ENCODE measurements at regions not wholly inside any gene's neighbourhood (a gene's known extent, or its start where the extent isn't known, plus 50 kb on each side); places are given as distances from the start of the nearest gene placed in this dataset.

DNA sequence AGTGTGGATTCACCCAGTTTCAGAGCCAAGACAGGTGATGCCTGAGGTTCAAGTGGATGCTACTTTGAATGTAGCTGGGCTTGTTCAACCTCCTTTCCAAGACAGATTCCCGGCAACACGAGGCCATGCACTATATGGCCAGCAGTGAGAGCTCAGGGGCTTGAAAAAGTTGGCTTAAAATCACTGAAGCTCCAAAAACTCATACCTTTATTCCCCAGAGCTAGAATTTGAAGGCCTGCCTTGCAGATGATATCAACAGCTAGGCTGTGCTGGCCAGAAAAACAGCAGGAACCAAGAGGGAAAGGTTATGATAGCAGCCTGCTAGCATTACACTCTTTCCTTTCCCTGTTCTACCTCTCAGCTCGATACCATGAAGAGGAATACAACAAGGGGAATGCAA, 120.2 kb upstream of the DAB2 start:
- TF ChIP-seq, protein P1, sequence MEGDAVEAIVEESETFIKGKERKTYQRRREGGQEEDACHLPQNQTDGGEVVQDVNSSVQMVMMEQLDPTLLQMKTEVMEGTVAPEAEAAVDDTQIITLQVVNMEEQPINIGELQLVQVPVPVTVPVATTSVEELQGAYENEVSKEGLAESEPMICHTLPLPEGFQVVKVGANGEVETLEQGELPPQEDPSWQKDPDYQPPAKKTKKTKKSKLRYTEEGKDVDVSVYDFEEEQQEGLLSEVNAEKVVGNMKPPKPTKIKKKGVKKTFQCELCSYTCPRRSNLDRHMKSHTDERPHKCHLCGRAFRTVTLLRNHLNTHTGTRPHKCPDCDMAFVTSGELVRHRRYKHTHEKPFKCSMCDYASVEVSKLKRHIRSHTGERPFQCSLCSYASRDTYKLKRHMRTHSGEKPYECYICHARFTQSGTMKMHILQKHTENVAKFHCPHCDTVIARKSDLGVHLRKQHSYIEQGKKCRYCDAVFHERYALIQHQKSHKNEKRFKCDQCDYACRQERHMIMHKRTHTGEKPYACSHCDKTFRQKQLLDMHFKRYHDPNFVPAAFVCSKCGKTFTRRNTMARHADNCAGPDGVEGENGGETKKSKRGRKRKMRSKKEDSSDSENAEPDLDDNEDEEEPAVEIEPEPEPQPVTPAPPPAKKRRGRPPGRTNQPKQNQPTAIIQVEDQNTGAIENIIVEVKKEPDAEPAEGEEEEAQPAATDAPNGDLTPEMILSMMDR (IDR thresholded peaks at IDR 0.05; ENCODE audit: insufficient read depth, low read length, poor library complexity, severe bottlenecking), result no peak
- DNase-seq (ENCODE audit: low read depth), result no peak
- Histone ChIP-seq H3K4me3 (ENCODE audit: low read depth, low read length) (no peak overlapping the region), H3K27me3 (ENCODE audit: control insufficient read depth, insufficient read depth, low read length) (no peaks in the 10 kb centered on the region), H3K36me3 (ENCODE audit: control insufficient read depth, insufficient read depth, low read length) (no peaks in the 10 kb centered on the region)

DNA sequence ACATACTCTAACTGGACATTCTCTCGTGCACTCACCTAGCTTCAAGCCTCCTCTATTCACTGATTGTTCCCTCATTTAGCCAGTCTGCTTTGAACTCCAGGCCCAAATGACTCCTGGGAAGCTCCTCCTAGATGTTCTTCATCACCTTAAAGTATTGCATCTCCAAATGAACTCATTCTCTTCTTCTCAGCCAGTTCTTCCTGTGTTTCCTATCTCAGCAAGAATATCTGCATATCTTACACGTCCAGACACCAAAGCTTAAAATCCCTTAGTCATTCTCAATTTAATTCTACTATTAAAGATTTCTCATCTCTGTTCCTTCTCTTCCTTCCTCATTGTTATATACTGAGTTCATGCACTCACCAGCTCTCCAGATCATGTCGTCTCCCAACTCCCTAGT, 118.6 kb upstream of the DAB2 start:
- Histone ChIP-seq H3K4me3 (ENCODE audit: low read depth, low read length) (no peak overlapping the region), H3K36me3 (ENCODE audit: control insufficient read depth, insufficient read depth, low read length) (no peaks in the 10 kb centered on the region), H3K27me3 (ENCODE audit: control insufficient read depth, insufficient read depth, low read length) (no peaks in the 10 kb centered on the region)
- TF ChIP-seq, protein P1 (IDR thresholded peaks at IDR 0.05; ENCODE audit: insufficient read depth, low read length, poor library complexity, severe bottlenecking), result no peak
- no peak for DNase-seq (ENCODE audit: low read depth)

DNA sequence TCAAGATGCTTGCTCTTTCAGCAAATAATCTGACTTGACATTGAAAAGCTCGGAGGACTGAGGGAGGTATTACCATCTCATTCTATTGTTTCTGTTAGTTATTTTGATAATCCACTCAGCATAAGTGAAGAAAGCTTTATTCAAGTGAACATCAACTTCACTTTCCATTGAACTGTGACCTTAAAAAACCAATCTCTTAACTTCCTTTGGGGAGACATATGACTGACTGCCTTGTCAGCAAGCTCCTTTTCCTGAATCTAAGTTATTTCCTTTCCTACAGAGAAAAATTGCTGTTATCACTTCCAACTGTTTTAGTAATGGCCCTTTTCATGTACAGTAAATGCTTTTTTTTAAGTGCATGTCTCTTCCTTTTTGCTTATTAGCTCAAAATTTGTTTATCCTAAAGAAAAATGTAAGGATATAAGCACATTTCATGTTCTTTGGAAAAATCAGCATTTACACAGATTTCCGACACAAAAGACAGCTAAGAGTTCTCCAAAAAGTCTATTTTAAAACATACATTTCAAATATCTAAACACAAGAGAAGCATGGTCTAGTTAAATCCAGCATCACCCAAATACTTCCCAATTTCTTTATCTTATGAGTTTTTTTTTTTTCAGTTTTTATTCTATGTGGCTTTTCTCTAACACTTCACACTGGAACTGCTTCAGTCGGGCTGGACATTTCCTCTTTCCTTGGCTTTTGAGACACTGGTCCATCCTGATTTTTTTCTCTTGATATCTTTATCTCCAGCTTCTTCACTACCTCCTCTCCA, 117.9 kb upstream of the DAB2 start:
- no peak for DNase-seq (ENCODE audit: low read depth)
- Histone ChIP-seq H3K4me3 (ENCODE audit: low read depth, low read length) (no peak overlapping the region), H3K27me3 (ENCODE audit: control insufficient read depth, insufficient read depth, low read length) (no peaks in the 10 kb centered on the region), H3K36me3 (ENCODE audit: control insufficient read depth, insufficient read depth, low read length) (no peaks in the 10 kb centered on the region)
- TF ChIP-seq, protein P1 (IDR thresholded peaks at IDR 0.05; ENCODE audit: insufficient read depth, low read length, poor library complexity, severe bottlenecking), result no peak

DNA sequence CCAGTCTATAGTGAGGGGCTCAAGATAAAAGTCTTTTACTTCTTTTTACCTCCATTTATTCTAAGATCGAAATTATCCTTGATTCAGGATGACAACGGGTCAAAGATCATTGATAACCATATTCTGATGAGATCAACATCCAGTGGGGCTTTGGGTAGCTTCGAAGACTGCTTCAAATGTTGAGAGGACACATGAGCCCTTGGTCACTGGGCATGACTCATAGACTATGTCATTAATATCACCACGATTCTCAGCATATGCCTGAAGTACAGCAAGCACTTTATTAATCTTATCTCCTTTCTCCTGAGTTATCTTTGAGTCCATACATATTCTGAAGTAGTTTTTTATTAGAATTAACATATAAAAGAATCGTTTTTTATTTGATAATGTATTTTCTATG, 117.1 kb upstream of the DAB2 start:
- Histone ChIP-seq H3K27me3 (ENCODE audit: control insufficient read depth, insufficient read depth, low read length) (no peaks in the 10 kb centered on the region), H3K4me3 (ENCODE audit: low read depth, low read length) (no peak overlapping the region), H3K36me3 (ENCODE audit: control insufficient read depth, insufficient read depth, low read length) (no peaks in the 10 kb centered on the region)
- TF ChIP-seq, protein P1 (IDR thresholded peaks at IDR 0.05; ENCODE audit: insufficient read depth, low read length, poor library complexity, severe bottlenecking), result no peak
- no peak for DNase-seq (ENCODE audit: low read depth)

DNA sequence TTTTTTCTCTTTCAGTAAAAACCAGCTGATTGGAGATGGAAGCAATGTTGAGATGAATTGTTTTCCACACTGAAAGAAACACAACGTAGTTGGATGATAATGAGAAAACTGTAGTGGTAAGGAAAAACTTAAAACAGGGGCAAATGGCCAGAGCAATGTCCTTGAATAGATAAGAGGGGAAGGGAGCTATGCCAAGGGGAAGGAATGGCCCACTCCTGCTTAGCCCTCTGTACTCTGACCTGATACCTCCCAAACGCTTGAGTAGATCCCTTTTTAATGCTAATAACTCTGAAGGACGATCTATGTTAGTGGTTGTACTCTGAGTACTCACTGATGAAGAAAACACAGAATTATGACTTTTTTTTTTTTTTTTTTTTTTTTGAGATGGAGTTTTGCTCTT, 114.7 kb upstream of the DAB2 start:
- Histone ChIP-seq H3K4me3 (ENCODE audit: low read depth, low read length) (no peak overlapping the region), H3K36me3 (ENCODE audit: control insufficient read depth, insufficient read depth, low read length) (no peaks in the 10 kb centered on the region), H3K27me3 (ENCODE audit: control insufficient read depth, insufficient read depth, low read length) (no peaks in the 10 kb centered on the region)
- DNase-seq (ENCODE audit: low read depth), result no peak
- TF ChIP-seq, protein P1 (IDR thresholded peaks at IDR 0.05; ENCODE audit: insufficient read depth, low read length, poor library complexity, severe bottlenecking), result no peak

DNA sequence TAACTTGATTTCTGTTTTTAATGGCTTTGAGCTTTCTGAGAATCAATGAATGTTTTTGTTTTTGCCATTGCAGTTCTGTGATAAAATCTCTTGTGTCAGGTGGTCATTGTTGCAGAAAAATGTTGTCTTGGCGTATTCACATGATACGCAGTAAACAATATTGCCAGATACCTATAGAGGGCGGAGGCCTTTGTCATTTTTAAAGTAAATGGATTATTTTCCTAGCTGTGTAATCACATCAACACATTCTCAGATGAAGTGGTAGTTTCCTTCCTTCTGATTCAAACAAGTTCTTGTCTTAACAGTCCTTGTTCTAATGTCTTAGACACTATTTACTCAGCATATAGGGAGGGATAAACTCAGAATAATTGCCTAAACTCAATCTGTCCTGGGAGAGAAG, 109.9 kb upstream of the DAB2 start:
- Histone ChIP-seq H3K27me3 (ENCODE audit: control insufficient read depth, insufficient read depth, low read length) (no peaks in the 10 kb centered on the region), H3K36me3 (ENCODE audit: control insufficient read depth, insufficient read depth, low read length) (no peaks in the 10 kb centered on the region), H3K4me3 (ENCODE audit: low read depth, low read length) (no peak overlapping the region)
- no peak for DNase-seq (ENCODE audit: low read depth)
- TF ChIP-seq, protein P1 (IDR thresholded peaks at IDR 0.05; ENCODE audit: insufficient read depth, low read length, poor library complexity, severe bottlenecking), result no peak

Data from kidney epithelial cell (primary cell).